GM13977 (cell line): ENCODE measurements at regions not wholly inside any gene's neighbourhood (a gene's known extent, or its start where the extent isn't known, plus 50 kb on each side); places are given as distances from the start of the nearest gene placed in this dataset.

Source experiments
- DNase-seq: peaks from one replicate; pipeline ENCODE4 v3.0.0; 2012; ENCODE audit warnings: low spot score
- CTCF ChIP-seq: IDR thresholded peaks from 2 replicates; pipeline ENCODE4 v1.5.1; 2012; ENCODE audit warnings: mild to moderate bottlenecking, control low read depth; ENCODE audit not compliant: insufficient read depth; ENCODE audit errors: extremely low read depth, missing control alignments
- in situ Hi-C: fragments of 300-500 bp; cut with MboI; formaldehyde crosslinking; loops from one replicate; pipeline ENCODE4 v1.12.0; 2022; ENCODE audit warnings: low sequenced_read_pairs, low pct_unique_long_range_greater_than_20kb, mixed read lengths, inconsistent platforms; ENCODE audit not compliant: unreplicated experiment

DNA sequence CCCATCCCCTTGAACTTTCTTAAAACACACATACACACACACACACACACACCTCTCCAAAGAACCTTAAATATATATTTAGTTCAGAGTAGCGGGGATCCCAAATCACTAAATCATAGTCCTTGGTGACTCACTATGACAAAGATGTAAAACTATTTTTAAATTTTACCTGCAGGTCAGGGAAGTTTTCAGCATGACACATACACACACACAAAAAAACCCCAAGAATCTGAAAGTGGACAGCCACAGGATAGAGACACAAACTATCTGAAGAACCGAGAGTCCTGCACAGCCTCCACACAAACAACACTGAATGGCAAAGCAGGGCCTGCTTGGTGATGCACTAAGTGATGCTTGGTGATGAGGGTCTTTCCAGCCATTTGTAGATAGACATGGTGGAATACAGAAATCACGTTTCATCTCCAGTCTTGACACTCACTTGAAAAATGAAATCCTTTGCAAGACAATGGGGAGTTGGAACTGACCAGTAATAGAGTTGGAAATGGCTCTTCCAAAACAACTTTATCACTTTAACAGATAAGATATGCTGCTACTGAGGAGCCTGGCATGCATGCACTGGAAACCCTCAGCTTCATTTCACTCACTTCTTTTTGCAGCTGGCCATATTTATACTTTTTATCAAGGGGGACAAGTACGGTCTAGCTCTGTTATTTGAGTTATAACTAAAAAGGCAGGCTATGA lies 307.3 kb downstream of the RAPGEF2 start:
- TF ChIP-seq CTCF, result no peak

GRCh38 chr4:159410891-159411290 lies 308.0 kb downstream of the RAPGEF2 start:
- in situ Hi-C loops, result no loop called here
- DNase-seq, result no peak
- TF ChIP-seq CTCF, result no peak

More for the DNA sequence above, 307.3 kb downstream of the RAPGEF2 start:
- no peak for DNase-seq
- in situ Hi-C loops, result no loop called here

DNA sequence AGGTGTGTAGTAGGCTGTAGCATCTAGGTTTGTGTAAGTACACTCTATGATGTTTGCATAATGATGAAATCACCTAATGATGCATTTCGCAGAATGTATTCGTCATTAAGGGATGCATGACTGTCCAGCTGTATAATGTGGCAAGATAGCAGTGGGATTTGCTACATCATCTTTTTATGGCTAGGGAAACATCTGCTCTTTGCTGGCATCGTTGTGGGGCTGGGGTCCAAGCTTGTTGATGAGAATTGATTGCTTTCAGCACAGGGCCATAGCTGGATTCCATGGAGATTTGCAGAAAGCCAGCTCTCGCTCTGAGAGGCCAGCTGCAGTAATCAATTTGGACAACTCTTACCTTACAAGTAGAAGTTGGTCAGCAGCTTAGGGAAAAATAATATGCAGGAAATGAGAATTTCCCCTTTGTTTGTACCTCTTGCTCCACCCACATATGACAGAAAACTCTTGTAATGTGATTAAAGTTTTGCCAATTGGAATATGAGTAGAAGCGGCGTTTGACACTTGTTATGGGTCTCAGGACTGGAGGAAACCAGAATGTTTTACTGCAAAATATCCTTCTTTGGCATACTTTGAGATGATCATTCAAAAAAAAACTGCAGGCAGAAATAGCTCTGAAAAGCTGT lies 310.5 kb downstream of the RAPGEF2 start:
- DNase-seq, result no peak
- no peak for TF ChIP-seq CTCF
- in situ Hi-C loops, result no loop called here

DNA sequence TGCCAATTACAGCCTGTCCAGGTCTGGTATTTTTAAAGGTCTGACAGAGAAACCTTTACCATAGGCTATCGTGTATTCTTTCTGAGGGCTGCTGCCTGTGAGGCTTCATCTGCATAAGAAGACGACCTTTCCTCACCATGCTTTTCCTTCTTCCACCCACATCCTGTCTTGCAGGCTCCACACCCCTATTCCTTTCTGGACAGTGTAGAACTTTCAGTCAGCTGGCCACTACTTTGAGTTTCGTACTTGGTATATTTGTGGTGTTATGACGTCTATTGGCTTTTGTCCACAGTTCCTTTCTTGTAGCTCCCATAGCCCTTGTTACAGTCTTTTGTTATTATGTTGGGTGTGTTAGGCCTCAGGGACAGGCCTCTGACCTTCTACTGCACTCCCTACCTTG lies 311.4 kb downstream of the RAPGEF2 start:
- DNase-seq, result no peak
- in situ Hi-C loops, result no loop called here
- no peak for TF ChIP-seq CTCF

GRCh38 chr4:159416073-159416472 lies 313.2 kb downstream of the RAPGEF2 start:
- DNase-seq, result no peak
- no peak for TF ChIP-seq CTCF
- in situ Hi-C loops, result no loop called here

- in situ Hi-C loops, result no loop called here
- no peak for DNase-seq
- no peak for TF ChIP-seq CTCF
Observed at GRCh38 chr4:159416996-159417395, 314.1 kb downstream of the RAPGEF2 start.
